ENCODE measurements at regions not wholly inside any gene's neighbourhood (a gene's known extent, or its start where the extent isn't known, plus 50 kb on each side); places are given as distances from the start of the nearest gene placed in this dataset.

- TF ChIP-seq, protein P1, sequence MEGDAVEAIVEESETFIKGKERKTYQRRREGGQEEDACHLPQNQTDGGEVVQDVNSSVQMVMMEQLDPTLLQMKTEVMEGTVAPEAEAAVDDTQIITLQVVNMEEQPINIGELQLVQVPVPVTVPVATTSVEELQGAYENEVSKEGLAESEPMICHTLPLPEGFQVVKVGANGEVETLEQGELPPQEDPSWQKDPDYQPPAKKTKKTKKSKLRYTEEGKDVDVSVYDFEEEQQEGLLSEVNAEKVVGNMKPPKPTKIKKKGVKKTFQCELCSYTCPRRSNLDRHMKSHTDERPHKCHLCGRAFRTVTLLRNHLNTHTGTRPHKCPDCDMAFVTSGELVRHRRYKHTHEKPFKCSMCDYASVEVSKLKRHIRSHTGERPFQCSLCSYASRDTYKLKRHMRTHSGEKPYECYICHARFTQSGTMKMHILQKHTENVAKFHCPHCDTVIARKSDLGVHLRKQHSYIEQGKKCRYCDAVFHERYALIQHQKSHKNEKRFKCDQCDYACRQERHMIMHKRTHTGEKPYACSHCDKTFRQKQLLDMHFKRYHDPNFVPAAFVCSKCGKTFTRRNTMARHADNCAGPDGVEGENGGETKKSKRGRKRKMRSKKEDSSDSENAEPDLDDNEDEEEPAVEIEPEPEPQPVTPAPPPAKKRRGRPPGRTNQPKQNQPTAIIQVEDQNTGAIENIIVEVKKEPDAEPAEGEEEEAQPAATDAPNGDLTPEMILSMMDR (conservative IDR thresholded peaks at IDR 0.05 in 1 of 2, IDR thresholded peaks at IDR 0.05 in 1 of 2; ENCODE audit: extremely low read depth in 1 of 2, insufficient read depth in 1 of 2, low read depth in 1 of 2, low read length in 2 of 2), result no peak
- no peak for TF ChIP-seq EZH2 (IDR thresholded peaks at IDR 0.05; ENCODE audit: borderline replicate concordance, low read length)
Observed at GRCh38 chr1:209059981-209060380, 523.5 kb upstream of the CAMK1G start.
